ENCODE measurements at regions not wholly inside any gene's neighbourhood (a gene's known extent, or its start where the extent isn't known, plus 50 kb on each side); places are given as distances from the start of the nearest gene placed in this dataset.

- TF ChIP-seq EZH2 (IDR thresholded peaks at IDR 0.05; ENCODE audit: borderline replicate concordance) (no peak), CTCF (IDR thresholded peaks at IDR 0.05; ENCODE audit: poor library complexity) (no peak), EZH2phosphoT487 (IDR thresholded peaks at IDR 0.05; ENCODE audit: low read depth, severe bottlenecking, unreplicated experiment) (no peak)
Measured at GRCh38 chr20:12955611-12956010, 53.2 kb upstream of the SPTLC3 start.

All from hepatocyte (in vitro differentiated cells).